Stimulated activated CD4-positive, alpha-beta T cell treated with anti-CD3 and anti-CD28 coated beads, TNF-alpha, amount 100 ng/mL, for 48 hours (primary cell): ENCODE measurements at regions not wholly inside any gene's neighbourhood (a gene's known extent, or its start where the extent isn't known, plus 50 kb on each side); places are given as distances from the start of the nearest gene placed in this dataset.
"Not testable (repeated sequence)": the region's sequence is repeated elsewhere in the genome, so short reads cannot be mapped to it uniquely, and the experiment has no call there.

ENCODE experiments used
- DNase-seq, 3 donors: peaks; one replicate each; pipeline ENCODE4 v3.0.0-alpha.2; 2020; ENCODE audit warnings: low read depth in 3 of 3

DNA sequence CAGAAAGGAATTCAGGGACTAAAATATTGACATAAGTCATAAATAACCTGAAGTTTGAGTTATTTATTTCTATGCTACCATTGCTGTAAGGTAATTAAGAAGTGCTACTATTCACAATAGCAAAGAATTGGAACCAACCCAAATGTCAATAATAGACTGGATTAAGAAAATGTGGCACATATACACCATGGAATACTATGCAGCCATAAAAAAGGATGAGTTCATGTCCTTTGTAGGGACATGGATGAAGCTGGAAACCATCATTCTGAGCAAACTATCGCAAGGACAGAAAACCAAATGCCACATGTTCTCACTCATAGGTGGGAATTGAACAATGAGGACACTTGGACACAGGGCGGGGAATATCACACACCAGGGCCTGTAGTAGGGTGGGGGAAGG is 77.9 kb upstream of the FAM204A start:
- not testable (repeated sequence) for DNase-seq

DNA sequence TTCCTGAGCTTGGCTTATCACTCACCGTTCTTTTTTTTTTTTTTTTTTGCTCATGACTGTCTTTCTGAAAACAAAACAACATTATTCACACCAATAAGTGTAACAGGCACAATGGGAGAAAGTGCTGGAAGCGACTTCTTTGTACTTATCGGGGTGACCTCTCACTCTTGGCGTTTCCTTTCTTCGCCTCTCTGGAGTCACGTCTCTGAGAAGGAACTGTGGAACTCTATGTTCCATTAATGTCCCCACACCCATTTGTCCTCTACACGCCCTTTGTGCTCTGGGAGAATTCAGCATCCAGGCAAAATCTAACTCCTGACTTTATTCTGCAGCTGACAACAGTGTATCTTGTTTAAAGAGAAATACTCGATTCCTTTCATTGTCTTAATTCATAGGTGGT is 70.8 kb upstream of the FAM204A start:
- DNase-seq = no peak

- no peak for DNase-seq
Observed at GRCh38 chr10:118412132-118412760, 70.1 kb upstream of the FAM204A start.

GRCh38 chr10:118409295-118409694 is 67.2 kb upstream of the FAM204A start:
- no peak for DNase-seq

- no peak for DNase-seq
Observed at GRCh38 chr10:118408181-118408580, 66.1 kb upstream of the FAM204A start.

- no peak for DNase-seq
Observed at GRCh38 chr10:118407777-118408176, 65.7 kb upstream of the FAM204A start.

DNA sequence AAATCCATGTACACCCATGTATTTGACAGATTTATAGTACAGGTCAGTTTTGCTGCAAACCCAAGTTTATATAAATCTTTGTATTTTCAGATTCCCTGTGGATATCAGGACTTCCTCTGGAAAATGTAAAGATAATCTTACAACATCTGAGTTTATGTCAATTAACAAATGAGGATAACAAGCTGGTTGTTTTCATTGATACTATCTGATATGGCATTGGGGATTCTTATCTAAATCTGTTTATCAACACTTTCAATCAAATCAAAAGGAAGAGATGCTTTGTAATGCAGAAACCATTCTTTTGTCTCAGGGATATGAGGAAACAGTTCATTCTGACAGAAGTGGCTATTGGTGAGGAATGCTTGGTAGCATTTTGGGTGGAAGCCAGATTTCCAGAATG is 64.9 kb upstream of the FAM204A start:
- no peak for DNase-seq

DNA sequence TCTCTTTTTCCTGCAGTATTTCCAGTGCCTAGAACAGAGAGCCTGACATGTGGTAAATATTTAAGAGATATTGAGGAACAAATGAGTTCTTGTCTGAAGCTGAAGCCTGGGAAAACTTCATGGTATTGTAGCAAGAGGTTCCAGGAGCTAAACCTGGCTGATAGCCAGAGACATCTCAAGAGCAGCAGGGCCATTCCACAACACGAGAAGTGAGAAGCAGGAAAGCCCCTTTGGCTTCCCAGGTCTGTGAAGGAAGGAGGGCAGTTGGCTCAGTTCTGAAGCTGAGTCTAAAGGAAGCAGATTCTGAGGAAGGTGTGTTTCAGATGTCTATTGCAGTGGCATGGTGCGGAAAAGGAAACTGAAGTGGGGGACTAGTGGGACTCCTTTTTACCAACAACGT is 63.8 kb upstream of the FAM204A start:
- no peak for DNase-seq

DNA sequence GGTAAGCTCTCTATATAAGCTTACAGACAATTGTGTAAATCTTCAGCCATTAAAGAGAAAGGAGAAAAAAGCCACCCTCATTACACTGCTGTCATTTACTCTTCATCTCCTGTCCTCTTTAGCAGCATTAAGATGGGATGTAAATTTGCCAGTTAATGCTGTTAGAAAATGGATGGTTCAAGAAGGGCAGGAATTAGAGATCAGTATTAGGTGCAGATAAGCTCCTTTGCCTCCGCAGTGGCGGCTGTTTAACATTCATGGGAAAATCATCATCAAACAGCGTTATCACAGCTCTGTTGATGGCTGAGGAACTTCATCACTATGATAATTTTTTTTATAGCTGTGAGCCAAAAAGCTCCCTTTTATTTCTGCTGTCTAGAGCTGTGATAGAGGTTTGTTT is 61.8 kb upstream of the FAM204A start:
- no peak for DNase-seq

- DNase-seq = no peak
Observed at GRCh38 chr10:118401708-118402193, 59.6 kb upstream of the FAM204A start.

DNA sequence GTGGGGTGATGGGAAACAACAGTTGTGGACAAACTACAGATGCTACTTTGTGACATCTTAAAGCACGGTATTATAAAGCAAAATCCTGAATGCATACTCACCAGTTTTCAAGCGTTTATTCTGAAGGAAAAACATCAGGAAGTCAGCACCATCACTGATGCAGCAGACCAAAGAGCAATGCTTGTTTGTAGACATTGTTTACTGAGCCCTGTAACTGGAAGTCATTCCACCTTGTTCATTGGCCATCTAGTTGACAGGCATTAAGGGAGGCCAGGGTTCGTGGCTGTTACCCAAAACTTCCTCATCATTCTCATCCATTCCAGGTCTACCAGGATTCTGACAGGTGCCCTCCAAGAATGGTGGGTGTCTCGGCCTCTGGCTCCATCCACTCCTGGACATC is 55.3 kb upstream of the FAM204A start:
- no peak for DNase-seq

DNA sequence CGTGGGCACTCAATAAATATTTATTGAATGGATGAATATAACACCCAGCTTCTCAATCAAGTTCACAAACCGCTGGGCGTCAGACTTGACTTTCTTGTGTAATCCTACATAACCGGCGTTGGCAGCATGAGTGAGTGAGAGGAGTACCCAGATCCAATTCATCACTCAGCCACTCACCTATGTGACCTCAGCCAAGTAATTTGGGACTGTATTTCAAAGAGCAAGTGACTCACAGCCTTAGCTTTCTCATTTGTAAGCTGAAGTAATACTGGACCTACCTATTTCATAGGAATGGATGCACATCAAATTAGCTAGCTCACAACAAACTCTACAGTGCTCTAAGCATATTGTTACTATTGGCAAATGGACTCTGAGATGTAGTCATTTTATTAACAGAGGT is 53.8 kb upstream of the FAM204A start:
- DNase-seq = no peak

DNA sequence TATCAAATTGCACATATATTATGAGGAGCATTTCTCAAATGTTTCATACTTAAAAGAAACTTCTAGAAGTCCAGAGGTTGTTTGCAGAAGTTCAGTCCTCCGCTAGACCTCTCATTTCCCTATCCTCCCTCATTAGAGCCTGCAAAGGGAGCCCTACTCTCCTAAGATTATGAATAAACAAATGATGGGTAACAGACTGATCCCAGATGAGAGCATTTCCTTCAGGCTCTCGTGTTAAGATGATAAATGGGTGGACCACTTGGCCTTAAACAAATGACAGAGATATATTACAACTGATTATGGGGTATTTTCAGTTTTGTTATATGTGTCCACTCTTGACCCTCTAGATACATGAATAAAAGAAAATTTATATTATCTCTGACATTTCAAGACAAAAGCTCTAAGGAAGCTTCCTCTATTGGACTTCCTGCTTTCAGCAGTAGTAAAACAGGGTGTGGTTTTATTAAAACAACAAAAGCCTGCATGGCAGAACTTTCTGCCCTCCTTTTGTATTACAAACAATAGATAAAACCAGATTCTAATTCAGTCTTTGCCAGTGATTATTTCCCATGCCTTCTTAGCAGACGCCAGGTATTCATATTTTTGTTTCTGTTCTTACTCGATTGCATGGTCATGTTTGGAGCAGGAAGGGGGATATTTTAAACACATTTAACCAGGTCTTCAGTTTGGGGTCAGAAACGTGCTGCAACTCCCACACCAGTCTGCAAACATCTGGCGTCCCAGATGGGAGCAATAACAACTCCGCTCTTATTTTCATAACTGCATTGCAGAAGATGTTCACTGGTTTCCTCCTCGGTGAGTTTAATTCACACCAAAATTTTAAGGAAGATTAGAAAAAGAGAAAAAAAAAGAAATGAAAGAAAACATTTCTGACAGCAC is 52.4 kb upstream of the FAM204A start:
- DNase-seq = no peak

DNA sequence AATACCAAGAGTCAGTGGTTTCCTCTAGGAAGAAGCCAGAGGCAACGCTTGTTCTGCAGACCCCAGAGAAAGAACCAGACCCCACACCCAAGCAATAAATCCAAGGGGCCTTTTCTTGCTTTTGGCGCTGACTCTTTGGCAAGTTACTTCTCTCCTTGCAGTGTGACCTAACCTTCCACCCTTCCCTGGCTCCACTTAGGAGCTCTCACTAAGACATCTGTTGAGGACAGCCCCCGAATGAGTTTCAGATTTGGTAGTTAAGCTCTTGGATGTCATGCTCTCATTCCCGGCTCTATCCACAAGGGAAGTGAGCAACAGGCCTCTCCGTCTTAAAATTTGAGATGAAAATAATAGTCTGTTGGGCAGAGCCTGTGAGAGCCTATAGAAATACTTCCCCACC is 50.6 kb upstream of the FAM204A start:
- no peak for DNase-seq
